ENCODE measurements at regions not wholly inside any gene's neighbourhood (a gene's known extent, or its start where the extent isn't known, plus 50 kb on each side); places are given as distances from the start of the nearest gene placed in this dataset.

DNA sequence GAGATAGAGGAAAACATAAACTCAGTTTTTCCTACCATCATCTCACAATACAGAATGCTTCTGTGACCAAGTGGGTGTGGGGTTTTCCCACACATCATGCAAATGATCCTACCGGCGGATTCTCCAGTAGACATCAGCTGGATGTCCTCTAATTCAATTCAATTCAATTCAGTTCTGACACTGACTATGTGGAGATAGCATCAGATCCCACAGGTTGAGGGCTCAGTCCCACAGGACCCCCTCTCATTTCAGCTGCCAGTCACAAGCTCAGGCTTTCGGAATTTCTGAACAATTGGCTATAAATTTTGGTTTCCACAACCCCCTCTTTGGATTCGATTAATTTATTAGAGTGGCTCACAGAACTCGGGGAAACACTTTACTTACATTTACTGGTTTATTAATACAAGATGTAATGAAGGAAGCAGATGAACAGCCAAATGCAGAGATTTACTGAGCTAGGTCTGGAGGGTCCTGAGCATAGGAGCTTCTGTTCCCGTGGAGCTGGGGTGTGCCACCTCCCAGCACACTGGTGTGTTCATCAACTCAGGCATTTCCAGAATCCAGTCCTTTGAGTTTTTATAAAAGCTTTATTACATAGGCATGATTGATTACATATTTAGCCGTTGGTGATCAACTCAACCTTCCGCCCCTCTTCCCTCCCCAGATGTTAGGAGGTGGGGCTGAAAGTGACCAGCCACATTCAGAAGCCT lies 350.1 kb downstream of the MYCN start:
- H3K4me1 Mint-ChIP-seq, result no peaks in the 10 kb centered on the region
- H3K9me3 Mint-ChIP-seq, result no peaks in the 10 kb centered on the region
- DNase-seq (no peak), ATAC-seq (replicated peaks) (no peak)
- no peaks in the 10 kb centered on the region for H3K36me3 Mint-ChIP-seq
- peaks cover 0 to 15% of the 10 kb centered on the region in 2 donors for H3K27me3 Mint-ChIP-seq
- H3K4me3 Mint-ChIP-seq, result no peak overlapping the region
- no peak overlapping the region for H3K27ac Mint-ChIP-seq

DNA sequence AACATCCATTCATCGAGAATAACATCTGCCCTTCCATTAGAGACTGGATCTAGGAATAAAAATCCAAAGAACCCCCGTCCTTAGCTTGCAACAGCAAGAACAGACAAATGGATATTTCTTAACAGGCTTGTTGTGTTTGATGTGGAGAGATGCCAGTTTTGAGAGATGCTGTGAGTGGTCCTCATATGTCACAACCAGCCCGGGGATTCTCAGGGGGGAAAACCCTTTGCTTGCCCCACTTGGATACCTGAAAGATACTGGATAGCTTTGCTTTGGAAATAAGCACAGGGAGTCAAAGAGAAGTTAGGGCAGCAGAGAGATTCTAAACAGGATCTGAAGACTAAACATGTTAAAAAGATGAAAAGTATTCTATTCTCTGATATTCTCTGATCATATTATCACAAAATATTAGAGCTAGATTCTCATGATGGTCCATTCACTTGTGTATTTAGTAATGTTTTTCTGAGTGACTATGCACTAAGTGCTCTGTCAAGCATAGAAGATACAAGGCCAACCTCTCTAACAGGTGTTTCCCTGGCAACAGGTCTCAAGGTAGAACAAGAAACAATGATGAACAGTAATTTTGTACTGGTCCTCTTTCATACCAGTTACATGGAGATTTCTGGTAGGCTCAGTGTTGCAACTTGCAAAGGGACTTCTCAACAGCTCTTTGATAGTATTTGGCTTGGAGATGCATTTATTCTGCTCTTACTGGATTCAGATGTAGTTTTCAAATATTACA lies 348.2 kb downstream of the MYCN start:
- Mint-ChIP-seq H3K4me1 (no peaks in the 10 kb centered on the region), H3K27ac (no peak overlapping the region), H3K9me3 (no peaks in the 10 kb centered on the region), H3K27me3 (peaks cover 0 to 15% of the 10 kb centered on the region in 2 donors), H3K36me3 (no peaks in the 10 kb centered on the region), H3K4me3 (no peak overlapping the region)
- ATAC-seq (replicated peaks) (no peak), DNase-seq (no peak)

DNA sequence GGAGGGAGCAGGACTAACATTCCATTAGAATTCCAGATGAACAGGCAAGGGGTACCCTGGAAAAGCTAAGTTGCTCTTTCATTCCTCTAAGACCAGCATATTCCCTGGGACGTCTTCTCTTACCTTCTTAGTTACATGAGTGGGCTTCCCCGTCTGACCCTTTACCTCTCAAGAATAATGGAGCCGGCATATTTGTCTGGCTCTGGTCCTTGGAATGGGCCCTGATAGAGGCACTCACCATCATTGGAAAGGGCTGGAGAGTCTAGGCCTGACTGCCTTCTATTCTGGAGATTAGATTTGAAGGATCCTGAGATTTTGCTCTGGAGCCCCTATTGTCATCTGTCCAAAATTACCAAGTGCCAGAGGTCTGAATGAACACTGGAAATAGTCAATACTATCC lies 347.5 kb downstream of the MYCN start:
- Mint-ChIP-seq H3K4me3 (no peak overlapping the region), H3K27me3 (peaks cover 0 to 15% of the 10 kb centered on the region in 2 donors), H3K36me3 (no peaks in the 10 kb centered on the region), H3K27ac (no peak overlapping the region), H3K9me3 (no peaks in the 10 kb centered on the region), H3K4me1 (no peaks in the 10 kb centered on the region)
- DNase-seq (no peak), ATAC-seq (replicated peaks) (no peak)

DNA sequence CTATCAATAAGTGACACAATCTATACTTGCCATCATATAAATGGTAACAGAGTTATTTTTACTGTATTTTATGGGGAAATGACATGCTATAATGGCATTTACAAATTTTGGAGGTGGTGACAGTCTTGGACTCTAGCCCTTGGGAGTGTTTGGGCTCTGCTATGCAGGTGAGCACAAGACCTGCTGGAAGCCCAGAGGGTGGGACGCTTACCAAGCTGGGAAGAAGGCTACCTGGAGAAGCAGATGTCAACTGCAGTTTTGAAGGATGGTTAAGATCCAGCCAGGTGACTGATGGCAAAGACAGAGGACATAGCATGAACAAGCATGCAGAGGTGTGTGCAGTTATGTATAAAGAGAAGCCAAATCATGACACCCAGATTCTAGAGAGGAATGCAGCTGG lies 346.9 kb downstream of the MYCN start:
- Mint-ChIP-seq H3K27me3 (peaks cover 0 to 19% of the 10 kb centered on the region in 2 donors), H3K9me3 (no peaks in the 10 kb centered on the region), H3K4me3 (no peak overlapping the region), H3K36me3 (no peaks in the 10 kb centered on the region), H3K4me1 (no peaks in the 10 kb centered on the region), H3K27ac (no peak overlapping the region)
- DNase-seq, result no peak
- ATAC-seq (replicated peaks), result no peak

DNA sequence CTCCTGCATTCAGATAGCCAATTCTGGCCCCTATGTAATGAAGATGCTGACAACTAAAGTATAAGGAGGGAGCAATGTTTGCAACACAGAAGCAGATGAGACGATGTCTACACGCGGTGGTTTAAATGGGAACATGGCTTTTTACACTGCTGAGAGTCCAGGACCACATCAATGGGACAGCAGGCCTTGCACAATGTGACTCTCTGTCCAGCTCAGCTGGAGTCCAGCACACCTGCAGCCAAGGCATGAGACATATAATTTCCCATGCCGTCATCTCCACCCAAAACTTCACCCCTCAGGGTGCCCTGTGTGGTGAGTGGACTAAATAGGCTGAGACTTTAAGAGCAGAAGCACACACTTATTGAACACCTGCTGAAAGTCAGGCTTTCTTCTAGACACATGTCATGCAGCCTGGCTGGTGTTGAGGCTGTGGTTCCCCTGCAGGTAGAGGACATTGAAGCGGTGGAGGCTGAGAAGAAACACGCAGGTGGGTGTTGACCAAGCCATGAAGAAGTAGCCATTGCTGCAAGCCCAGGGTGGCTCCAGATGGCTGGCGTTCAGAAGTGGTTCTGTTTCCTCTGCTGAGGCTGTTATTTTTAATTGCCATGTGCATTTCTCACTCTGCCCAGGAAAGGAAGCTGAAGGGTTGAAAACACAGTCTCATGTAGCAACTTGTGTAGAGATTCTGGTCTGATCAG lies 345.6 kb downstream of the MYCN start:
- no peaks in the 10 kb centered on the region for H3K4me1 Mint-ChIP-seq
- no peak overlapping the region for H3K4me3 Mint-ChIP-seq
- no peaks in the 10 kb centered on the region for H3K36me3 Mint-ChIP-seq
- H3K27ac Mint-ChIP-seq, result no peak overlapping the region
- peaks cover 0 to 25% of the 10 kb centered on the region in 2 donors for H3K27me3 Mint-ChIP-seq
- no peaks in the 10 kb centered on the region for H3K9me3 Mint-ChIP-seq
- DNase-seq (no peak), ATAC-seq (replicated peaks) (no peak)

DNA sequence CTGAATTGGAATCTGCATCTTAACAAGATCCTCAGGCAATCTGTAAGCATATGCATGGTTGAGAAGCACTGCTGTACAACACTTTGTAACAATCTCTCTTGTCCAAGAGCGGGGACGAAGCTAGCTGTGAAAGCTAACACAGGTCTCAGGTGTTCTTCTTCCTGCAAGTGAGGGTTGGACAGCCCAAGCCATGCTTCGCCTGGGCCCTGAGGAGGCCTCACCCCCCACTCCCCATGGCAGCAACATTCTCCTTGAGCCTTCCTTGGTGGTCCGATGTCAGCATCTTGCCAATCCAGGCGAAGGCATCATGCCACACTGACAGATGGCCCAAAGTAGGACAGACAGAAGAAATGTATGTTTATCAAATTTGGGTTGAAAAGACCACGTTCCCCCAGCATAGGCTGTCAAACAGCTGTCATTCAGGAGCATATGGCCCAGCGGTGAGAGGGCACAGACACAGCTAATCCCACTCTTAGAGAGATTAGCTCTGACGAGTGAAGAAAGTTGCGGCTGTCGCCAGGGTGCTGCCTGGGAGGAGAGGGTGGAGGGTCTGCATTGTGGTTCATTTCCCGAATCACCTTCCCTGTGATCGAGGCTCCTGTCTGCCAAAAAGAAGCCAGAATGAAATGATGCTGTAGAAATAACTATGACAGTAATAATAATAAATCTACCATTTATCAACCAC lies 344.7 kb downstream of the MYCN start:
- no peak overlapping the region for H3K27ac Mint-ChIP-seq
- no peak for ATAC-seq (replicated peaks)
- H3K4me3 Mint-ChIP-seq, result no peak overlapping the region
- H3K27me3 Mint-ChIP-seq, result peaks cover 0 to 25% of the 10 kb centered on the region in 2 donors
- no peaks in the 10 kb centered on the region for H3K9me3 Mint-ChIP-seq
- no peaks in the 10 kb centered on the region for H3K36me3 Mint-ChIP-seq
- no peaks in the 10 kb centered on the region for H3K4me1 Mint-ChIP-seq
- no peak for DNase-seq

DNA sequence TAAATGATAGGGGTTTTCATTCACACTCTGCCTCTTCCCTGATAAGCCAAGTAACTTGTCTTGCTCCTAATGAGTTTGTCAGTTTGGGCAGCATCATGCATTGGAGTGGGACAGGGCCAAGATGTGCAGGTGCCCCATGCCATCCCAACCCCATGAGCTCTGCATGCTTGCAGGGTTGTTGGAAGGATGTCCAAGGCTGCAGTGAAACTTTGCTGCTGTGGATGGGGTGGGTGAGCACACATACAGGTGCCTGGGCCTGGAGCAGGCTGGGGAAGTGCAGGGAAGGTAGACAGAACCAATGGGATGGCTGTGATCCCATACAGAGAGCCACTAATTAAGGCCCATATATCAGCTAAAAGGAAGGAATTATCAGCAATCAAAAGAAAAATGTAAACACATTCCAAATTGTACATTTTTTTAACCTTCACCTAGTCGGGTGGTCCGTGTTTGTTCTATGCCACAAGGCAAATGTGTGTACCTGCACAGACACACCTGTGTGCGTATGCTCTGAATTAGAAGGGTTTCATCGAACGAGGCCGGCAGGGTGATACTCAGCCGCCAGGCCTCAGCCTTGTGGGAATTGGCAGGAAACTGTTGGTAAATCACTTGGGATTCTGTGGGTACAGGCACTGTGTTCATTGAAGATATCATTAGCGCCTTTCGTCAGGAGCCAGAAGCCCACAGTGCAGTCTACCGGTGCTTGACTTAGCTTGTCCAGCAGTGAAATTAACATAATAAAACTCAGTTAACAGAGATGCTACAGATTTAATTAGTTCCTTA lies 342.9 kb downstream of the MYCN start:
- H3K36me3 Mint-ChIP-seq, result no peaks in the 10 kb centered on the region
- ATAC-seq (replicated peaks) (no peak), DNase-seq (no peak)
- peaks cover 0 to 25% of the 10 kb centered on the region in 2 donors for H3K27me3 Mint-ChIP-seq
- no peak overlapping the region for H3K4me3 Mint-ChIP-seq
- H3K27ac Mint-ChIP-seq, result no peak overlapping the region
- H3K9me3 Mint-ChIP-seq, result no peaks in the 10 kb centered on the region
- H3K4me1 Mint-ChIP-seq, result no peaks in the 10 kb centered on the region

DNA sequence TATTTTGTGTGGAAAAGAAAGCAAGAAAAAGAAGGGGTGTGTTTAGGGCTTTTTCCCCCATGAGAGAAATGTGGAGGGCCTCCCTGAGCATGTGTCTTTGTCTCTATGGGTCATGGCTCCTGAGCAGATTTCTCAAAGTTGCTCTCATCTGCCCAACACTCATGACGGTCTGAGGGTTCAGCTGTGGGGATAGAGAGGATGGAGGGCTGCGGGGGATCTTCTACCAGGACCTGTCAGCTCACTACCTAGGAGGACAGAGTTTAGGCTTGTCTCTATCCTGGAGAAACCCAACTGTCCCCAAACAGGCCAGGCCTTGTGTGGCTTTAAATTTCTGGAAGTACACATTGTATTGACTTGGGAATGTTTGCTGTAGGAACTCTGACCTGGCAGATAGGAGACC lies 342.2 kb downstream of the MYCN start:
- no peak for DNase-seq
- H3K9me3 Mint-ChIP-seq, result no peaks in the 10 kb centered on the region
- peaks cover 0 to 23% of the 10 kb centered on the region in 2 donors for H3K27me3 Mint-ChIP-seq
- ATAC-seq (replicated peaks), result no peak
- no peaks in the 10 kb centered on the region for H3K36me3 Mint-ChIP-seq
- H3K4me3 Mint-ChIP-seq, result no peak overlapping the region
- no peak overlapping the region for H3K27ac Mint-ChIP-seq
- no peaks in the 10 kb centered on the region for H3K4me1 Mint-ChIP-seq

DNA sequence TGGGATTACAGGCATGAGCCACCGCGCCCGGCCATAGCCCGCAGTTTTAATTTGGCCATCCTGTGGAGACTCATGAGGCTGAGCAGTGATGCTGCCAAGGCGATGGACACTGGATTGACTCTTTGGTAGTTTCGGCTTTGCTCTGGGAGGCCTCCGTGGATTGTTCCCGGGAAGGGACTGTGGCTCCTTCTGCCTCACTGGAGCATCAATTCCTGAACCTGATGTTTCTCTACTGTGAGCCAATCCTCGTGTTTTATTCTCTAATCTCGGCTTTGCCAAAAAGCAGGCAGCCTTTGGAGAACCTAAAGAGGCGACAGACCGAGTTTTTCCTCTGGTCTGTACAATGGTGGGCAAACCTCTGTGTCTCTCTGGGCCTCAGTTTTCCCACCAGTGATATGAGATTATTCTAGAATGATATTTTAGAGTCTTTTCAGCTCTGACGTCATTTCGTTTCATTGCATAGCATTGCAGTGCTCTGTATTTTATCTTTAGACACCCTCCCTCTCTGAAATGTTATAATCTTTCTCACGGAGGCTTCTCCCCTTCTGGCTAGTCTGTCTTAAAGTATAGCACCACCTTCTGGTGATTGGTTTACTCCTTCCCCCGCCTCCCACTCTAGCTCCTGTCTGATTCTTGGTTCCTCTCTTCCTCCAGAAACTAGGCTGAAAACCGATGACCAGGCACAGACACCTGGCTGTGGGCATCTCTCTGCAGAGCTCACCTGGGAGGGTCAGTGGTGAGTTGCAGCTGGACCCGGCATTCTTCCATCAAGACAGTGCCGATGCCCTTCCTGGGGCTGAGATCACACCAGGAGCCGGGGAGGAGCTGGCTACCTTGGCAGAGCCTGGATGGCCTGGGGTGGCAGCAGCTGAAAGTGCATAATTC lies 341.3 kb downstream of the MYCN start:
- Mint-ChIP-seq H3K4me3 (no peak overlapping the region), H3K27ac (no peak overlapping the region), H3K27me3 (peaks cover 0 to 15% of the 10 kb centered on the region in 2 donors), H3K9me3 (no peaks in the 10 kb centered on the region), H3K36me3 (no peaks in the 10 kb centered on the region), H3K4me1 (no peaks in the 10 kb centered on the region)
- no peak for DNase-seq
- peak; percentile 51 to 66 for ATAC-seq (replicated peaks)

DNA sequence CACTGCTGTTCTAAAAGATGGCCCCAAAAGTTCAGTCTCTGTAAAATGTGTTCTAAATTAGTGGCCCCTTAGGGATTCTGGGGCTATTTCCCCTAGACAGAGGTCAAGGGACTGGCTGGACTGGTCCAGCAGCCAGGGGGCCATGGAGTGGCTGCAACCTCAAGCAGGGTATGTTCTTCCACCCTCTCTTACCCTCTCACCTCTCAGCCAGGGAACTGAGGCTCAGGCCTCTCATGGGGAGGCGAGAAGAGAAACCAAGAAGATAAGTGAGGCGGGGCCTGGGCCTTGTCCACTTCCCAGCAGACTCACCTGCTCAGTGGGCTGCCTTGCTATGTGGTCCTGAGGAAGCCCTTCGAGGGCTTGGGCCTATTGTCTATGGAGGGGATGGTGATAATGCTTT lies 339.7 kb downstream of the MYCN start:
- Mint-ChIP-seq H3K9me3 (no peaks in the 10 kb centered on the region), H3K27me3 (peaks cover 0 to 9% of the 10 kb centered on the region in 2 donors), H3K27ac (no peak overlapping the region)

DNA sequence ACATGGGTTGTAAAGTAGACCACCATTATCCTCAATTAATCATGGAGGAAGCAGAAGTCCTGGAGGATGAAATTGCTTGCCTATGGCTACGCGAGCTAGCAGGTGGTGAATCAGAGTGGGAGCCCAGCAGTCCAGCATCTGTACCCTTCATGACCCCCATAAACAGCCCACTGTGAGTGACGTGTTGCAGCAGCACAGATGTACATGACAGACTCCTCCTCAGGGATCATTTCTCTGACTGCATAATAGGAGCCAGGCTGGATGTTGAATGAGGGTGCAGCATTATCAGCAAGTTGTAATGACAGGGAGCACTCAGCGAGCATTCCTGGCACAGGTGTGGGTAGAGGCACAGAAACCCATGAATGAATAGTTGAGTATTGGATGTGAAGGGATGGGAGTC lies 339.3 kb downstream of the MYCN start:
- ATAC-seq (replicated peaks) (no peak), DNase-seq (no peak)
- H3K9me3 Mint-ChIP-seq, result no peaks in the 10 kb centered on the region
- H3K27me3 Mint-ChIP-seq, result peaks cover 0 to 9% of the 10 kb centered on the region in 2 donors
- H3K4me1 Mint-ChIP-seq, result no peaks in the 10 kb centered on the region
- no peaks in the 10 kb centered on the region for H3K36me3 Mint-ChIP-seq
- H3K4me3 Mint-ChIP-seq, result no peak overlapping the region
- no peak overlapping the region for H3K27ac Mint-ChIP-seq

More for the DNA sequence above, 339.7 kb downstream of the MYCN start:
- ATAC-seq (replicated peaks), result no peak
- H3K4me3 Mint-ChIP-seq, result no peak overlapping the region
- no peaks in the 10 kb centered on the region for H3K36me3 Mint-ChIP-seq
- no peaks in the 10 kb centered on the region for H3K4me1 Mint-ChIP-seq
- DNase-seq, result no peak

DNA sequence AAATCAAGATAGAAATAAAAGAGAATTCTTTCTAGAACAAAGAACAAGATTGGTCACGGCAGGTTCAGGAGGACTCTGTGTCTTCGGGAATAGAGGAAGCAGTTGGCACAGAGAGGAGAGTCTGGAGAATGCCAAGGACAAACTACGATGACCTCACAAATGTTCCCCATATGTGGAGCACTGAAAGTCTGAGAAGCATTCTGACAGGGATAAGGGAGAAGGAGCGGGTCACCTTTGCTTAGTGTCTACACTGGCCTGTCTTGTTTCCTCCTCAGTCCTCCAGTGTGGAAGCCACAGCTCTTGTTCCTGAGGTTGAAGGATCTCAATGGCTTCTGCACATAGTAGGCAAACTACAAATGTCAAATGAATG lies 338.8 kb downstream of the MYCN start:
- DNase-seq, result no peak
- Mint-ChIP-seq H3K4me1 (no peaks in the 10 kb centered on the region), H3K36me3 (no peaks in the 10 kb centered on the region), H3K9me3 (no peaks in the 10 kb centered on the region), H3K27me3 (peaks cover 0 to 9% of the 10 kb centered on the region in 2 donors), H3K27ac (no peak overlapping the region), H3K4me3 (no peak overlapping the region)
- no peak for ATAC-seq (replicated peaks)
